CD4-positive, alpha-beta T cell treated with Interleukin-4 for 4 hours (primary cell): ENCODE measurements at regions not wholly inside any gene's neighbourhood (a gene's known extent, or its start where the extent isn't known, plus 50 kb on each side); places are given as distances from the start of the nearest gene placed in this dataset.

ENCODE experiments used
- DNase-seq: peaks from one replicate; pipeline ENCODE4 v3.0.0-alpha.2; 2020

- DNase-seq: no peak
Observed at GRCh38 chr12:84740602-84741001, 172.0 kb downstream of the SLC6A15 start.

GRCh38 chr12:84738481-84738972 is 174.1 kb downstream of the SLC6A15 start:
- no peak for DNase-seq

GRCh38 chr12:84732828-84733340 is 179.7 kb downstream of the SLC6A15 start:
- no peak for DNase-seq

DNA sequence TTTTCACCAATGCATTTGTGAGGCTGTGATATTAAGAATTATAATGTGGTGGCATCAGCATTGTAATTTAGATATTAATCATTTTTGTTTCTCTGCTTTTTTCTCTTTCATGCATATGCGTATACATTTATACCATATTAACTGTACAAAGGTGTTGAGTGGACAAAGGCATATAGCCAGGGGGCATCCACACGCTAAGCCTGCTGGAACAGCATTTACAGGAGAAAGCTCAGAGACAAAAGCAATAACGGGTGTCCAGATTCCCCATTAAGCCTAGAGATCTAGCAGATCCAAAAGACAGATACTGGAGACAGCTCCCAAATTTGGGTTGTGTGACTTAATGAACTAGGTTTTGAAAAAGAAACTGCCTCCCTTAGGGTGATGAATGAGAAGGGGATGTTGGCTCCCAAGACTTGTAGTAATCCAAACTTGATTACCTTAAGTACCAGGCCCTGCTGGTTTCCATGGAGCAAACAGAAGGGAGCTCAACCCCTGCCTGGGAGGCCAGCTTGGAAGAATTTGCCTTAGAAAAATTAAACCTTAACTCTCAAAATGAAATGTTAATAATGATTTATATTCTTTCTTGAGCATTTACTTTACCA is 181.9 kb downstream of the SLC6A15 start:
- no peak for DNase-seq

GRCh38 chr12:84727961-84728360 is 184.6 kb downstream of the SLC6A15 start:
- DNase-seq: no peak

DNA sequence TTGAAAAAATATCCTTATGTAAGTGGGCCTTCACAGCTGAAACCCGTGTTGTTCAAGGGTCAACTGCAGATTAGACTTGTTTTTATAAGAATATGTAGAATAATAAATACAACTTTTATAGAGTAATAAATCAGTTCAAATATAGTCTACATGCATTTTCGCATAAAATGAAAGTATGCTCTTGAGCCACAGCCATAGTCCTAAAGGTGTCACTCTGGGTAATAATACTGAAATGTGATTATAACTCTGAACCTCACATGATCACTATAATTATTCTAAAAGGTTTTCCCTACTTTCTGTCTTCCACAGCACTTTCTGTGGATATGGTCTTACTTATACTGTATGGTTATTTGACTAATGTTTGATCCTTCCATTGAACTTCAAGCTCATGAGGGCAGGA is 185.8 kb downstream of the SLC6A15 start:
- no peak for DNase-seq

GRCh38 chr12:84723988-84724387 is 188.6 kb downstream of the SLC6A15 start:
- no peak for DNase-seq

- no peak for DNase-seq
Observed at GRCh38 chr12:84719997-84720396, 192.6 kb downstream of the SLC6A15 start.

DNA sequence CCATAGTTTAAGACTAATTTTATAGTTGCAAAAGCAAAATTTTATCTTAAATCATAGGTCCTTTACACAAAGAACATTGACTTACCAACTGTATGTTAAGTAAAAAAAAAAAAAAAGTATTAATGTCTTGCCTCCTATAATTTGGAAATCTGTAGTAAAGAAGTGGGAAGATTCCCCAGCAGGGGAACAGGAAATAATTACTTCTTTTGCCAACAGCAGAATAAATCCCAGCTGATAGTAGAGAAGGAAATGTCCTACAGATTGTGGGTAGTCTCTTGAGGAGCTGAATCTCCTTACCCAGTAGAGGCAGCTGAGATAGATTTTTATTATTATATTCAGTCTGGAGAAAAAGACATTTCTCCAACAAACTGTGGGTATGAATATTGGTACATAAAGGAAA is 193.7 kb downstream of the SLC6A15 start:
- DNase-seq: no peak

DNA sequence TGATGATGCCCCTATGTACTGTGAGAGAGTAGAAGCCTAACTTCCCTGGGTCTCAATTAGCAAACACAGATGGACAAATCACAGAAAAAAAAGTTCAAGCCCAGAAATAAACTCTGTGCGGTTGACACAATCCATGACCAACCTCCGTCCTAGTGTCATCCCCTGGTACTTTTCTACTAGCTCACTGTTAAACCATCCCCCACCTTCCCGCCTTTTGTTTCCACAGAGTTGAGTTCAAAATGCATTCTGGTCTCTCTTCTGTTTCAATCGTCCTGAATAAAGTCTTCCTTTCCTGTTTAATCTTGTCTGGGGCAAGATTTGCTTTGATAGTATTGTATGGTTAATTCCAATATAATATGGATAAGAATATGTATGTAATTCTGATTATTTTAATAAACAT is 199.9 kb downstream of the SLC6A15 start:
- no peak for DNase-seq

DNA sequence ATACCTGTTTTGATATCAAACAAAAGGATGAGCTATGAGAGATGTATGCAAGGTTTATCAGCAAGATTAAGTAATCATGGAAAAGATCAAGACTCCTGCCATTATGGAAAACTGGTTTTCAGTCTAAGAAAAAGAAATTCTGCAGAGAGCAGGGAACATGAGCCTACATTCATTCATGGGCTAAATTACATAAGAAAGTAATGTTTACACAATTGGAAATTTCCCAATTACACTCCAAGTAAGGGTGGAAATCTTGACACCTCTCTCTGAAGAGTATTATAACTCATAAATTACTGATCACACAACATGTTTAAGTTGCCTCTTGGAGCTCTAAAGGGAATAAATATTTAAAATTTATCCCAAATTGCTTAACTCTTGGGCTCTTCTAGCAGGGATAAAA is 206.2 kb downstream of the SLC6A15 start:
- no peak for DNase-seq

- DNase-seq: no peak
Observed at GRCh38 chr12:84704856-84705255, 207.7 kb downstream of the SLC6A15 start.

- DNase-seq: no peak
Observed at GRCh38 chr12:84702001-84702400, 210.6 kb downstream of the SLC6A15 start.

DNA sequence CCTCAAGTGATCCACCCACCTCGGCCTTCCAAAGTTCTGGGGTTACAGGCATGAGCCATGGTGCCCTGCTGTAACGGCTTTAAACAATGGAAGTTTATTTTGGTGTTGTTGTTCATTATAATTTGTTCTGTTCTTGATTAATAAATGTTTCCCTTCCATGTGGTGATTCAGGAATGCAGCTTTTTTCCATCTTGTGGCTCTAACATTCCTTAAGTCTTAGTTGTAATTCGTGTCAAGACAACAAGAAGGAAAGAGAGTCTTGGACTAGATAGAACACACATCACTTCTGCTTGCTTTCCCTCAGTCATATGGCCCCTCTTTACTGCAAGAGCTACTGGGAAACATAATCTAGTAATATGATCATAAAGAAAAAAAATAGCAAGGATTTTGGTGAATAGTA is 211.6 kb downstream of the SLC6A15 start:
- DNase-seq: no peak

DNA sequence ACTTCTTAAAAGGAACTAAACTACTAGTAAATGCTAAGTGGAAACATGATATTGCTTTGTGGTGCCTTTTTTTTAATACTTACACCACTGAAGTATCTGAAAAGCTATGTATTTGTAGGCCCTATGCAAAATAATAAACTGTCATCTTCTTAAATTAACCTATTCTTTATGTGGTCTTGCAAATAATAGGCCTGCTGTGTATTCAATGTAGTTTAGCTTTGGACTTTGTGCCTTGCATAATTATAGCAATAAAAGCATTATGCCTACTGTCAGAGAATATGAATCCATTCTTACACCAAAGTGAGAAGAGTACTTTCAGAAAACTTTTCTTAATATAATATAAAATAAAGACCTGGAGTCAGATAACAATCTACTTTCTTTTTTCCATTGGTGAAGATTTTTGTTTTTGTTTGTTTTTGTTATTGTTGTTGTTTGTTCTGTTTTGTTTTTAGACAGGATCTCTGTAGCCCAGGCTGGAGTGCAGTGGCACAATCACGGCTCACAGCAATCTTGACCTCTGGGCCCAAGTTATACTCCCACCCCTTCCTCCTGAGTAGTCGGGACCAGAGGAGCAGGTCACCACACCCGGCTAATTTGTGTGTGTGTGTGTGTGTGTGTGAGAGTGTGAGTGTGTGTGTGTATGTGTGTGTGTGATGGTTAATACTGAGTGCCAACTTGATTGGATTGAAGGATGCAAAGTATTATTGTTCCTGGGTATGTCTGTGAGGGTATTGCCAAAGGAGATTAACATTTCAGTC is 213.8 kb downstream of the SLC6A15 start:
- DNase-seq: no peak

DNA sequence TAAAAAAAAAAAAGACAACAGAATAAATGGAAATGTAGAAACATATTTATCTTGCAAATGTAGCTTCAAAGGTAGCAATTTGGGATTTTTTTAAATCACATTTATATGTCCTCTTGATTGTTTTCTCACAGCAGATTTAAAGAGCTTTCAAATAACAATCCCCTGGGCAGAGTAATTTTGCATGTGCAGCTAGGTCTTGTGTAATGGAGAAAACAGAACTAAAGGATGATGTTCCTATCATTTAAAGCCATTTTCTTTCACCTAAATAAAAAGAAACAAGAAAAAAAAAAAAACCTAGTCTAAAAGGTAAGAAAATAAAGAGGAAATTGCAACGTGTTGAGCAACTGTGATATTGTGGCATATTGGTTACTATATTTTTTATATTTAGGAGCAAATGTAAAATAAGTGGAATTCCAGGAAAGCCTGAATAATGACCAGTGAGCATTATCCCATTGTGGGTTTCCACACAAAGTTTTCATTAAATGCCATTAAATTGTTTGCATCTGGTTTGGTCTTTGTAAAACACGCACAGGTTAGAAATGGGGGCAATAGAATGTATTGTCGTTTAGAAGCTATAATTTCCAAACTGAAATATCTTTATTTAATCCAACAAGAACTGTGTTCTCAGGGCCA is 215.6 kb downstream of the SLC6A15 start:
- DNase-seq: no peak

DNA sequence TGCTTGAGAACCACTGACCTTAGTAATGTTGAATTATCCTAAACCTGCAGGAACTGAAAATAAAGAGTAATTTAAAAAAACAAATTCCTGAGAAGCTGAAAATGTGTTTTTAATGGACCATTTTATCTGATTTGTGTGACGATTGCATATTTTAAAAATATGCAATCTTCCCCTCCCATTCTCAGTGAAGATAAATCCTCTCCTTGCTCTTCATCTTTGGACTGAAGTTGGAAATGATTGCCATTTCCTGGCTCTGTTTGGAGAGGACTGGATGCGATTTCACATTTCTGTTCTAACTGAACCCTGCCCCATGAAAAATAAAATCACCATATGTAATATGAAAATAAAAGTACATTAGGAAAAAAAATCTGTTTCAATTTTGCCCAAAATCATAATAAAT is 216.3 kb downstream of the SLC6A15 start:
- no peak for DNase-seq

DNA sequence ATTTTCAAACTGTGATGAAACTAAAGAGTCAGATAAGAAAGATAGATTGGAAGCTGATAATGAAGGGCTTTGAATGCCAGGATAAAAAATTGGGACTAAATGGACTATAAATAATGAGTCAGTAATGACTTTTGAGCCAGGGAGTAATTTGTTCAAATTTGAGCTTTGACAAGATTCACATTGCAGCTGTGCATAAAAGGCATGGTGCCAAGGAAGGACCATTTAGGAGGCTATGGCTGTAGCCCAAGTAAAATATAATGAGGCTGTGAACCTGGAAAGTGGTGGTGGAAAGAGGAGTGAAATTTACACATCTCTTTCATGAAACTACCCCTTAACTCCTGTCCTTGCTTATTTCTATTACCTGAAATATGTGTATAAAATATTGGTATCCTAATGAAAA is 218.5 kb downstream of the SLC6A15 start:
- no peak for DNase-seq

GRCh38 chr12:84692071-84692470 is 220.5 kb downstream of the SLC6A15 start:
- no peak for DNase-seq

DNA sequence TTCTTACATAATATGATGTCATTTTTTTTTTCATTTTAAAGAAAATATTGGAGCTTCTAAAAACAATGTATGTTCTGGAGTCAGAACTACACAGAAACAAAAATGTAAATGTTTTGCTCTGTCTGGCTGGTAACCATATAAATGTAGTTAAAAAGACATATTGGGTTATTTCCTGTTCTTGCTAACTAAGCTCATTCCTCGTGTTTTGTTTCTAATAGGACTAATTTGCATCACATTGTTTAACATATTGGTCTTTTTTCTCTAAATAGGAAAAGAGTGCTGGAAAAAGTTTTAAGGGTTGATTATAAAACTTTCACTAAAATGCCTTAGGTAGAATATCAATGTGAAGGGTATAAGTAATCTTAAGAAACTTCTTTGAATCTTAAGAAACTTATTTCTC is 221.3 kb downstream of the SLC6A15 start:
- DNase-seq: no peak

- DNase-seq: no peak
Observed at GRCh38 chr12:84689638-84690037, 223.0 kb downstream of the SLC6A15 start.

- DNase-seq: no peak
Observed at GRCh38 chr12:84685379-84685778, 227.2 kb downstream of the SLC6A15 start.

DNA sequence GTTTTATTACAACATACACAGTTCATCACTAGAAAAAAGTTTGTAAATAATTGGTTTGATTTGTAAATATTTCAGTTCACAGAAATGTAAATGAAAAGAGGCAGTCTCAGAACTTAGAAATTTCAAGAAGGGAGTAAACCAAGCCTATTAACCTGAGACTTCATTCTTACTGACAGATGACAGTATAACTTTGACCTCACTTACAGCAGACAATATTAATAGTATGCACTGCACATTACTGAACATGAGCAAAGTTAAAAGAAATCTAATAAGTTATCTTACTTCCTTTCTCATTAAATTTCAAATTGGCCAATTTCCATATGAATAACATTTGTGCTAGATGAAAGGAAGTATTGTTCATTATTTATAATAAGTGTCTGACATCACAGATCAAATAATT is 235.8 kb downstream of the SLC6A15 start:
- no peak for DNase-seq

- no peak for DNase-seq
Observed at GRCh38 chr12:84661786-84662185, 250.8 kb downstream of the SLC6A15 start.
